Neural progenitor cell (in vitro differentiated cells): ENCODE measurements at regions not wholly inside any gene's neighbourhood (a gene's known extent, or its start where the extent isn't known, plus 50 kb on each side); places are given as distances from the start of the nearest gene placed in this dataset.

Experiments used
- DNase-seq: peaks from one replicate; pipeline ENCODE4 v3.0.0-alpha.2; 2016; ENCODE audit warnings: low spot score
- H2AFZ ChIP-seq: fragments of 200-600 bp; sonication (generic); replicated peaks from 2 replicates; pipeline ENCODE4 v1.6.1; 2016; ENCODE audit warnings: antibody characterized with exemption
- H3F3A ChIP-seq: fragments of 200-600 bp; sonication (generic); 2 replicates; pipeline ENCODE4 v1.6.1; 2016; ENCODE audit warnings: antibody characterized with exemption, low read depth
- H3K27ac ChIP-seq: fragments of 200-600 bp; sonication (generic); 2 replicates; pipeline ENCODE4 v1.5.1; 2016; ENCODE audit warnings: mild to moderate bottlenecking
- H3K27me3 ChIP-seq: fragments of 200-600 bp; sonication (generic); 2 replicates; pipeline ENCODE4 v1.6.1; 2016; ENCODE audit warnings: mild to moderate bottlenecking, moderate library complexity
- H3K36me3 ChIP-seq: fragments of 200-600 bp; sonication (generic); 2 replicates; pipeline ENCODE4 v1.5.1; 2016
- H3K4me1 ChIP-seq: fragments of 200-600 bp; sonication (generic); 2 replicates; pipeline ENCODE4 v1.6.1; 2016; ENCODE audit warnings: mixed run types
- H3K4me2 ChIP-seq: fragments of 200-600 bp; sonication (generic); 2 replicates; pipeline ENCODE4 v1.6.1; 2016
- H3K4me3 ChIP-seq: fragments of 200-600 bp; sonication (generic); 2 replicates; pipeline ENCODE4 v1.5.1; 2016
- H3K79me2 ChIP-seq: fragments of 200-600 bp; sonication (generic); 2 replicates; pipeline ENCODE4 v1.6.1; 2016; ENCODE audit warnings: low read depth
- H3K9ac ChIP-seq: fragments of 200-600 bp; sonication (generic); 2 replicates; pipeline ENCODE4 v1.6.1; 2016
- H3K9me3 ChIP-seq: fragments of 200-600 bp; sonication (generic); 2 replicates; pipeline ENCODE4 v1.5.1; 2016; ENCODE audit warnings: low read depth
- H4K20me1 ChIP-seq: fragments of 200-600 bp; sonication (generic); 2 replicates; pipeline ENCODE4 v1.6.1; 2016; ENCODE audit warnings: low read depth
- H3K27ac Mint-ChIP-seq: 3 replicates; pipeline ENCODE4 v1.8.0; 2021; ENCODE audit warnings: mixed read lengths
- H3K27me3 Mint-ChIP-seq: 2 replicates; pipeline ENCODE4 v1.8.0; 2022; ENCODE audit warnings: low read depth, mild to moderate bottlenecking, inconsistent platforms, moderate library complexity, mixed read lengths; ENCODE audit not compliant: insufficient read depth
- H3K36me3 Mint-ChIP-seq: 3 replicates; pipeline ENCODE4 v1.8.0; 2021; ENCODE audit warnings: mixed read lengths
- H3K4me1 Mint-ChIP-seq: 3 replicates; pipeline ENCODE4 v1.8.0; 2021; ENCODE audit warnings: mixed read lengths
- H3K4me3 Mint-ChIP-seq: 3 replicates; pipeline ENCODE4 v1.8.0; 2021; ENCODE audit warnings: mild to moderate bottlenecking, moderate library complexity, mixed read lengths
- H3K9me3 Mint-ChIP-seq: 3 replicates; pipeline ENCODE4 v1.8.0; 2020; ENCODE audit warnings: mixed read lengths
- EZH2 ChIP-seq: fragments of 200-600 bp; sonication (generic); IDR thresholded peaks from 2 replicates; pipeline ENCODE4 v1.6.1; 2017; ENCODE audit warnings: antibody characterized with exemption, mild to moderate bottlenecking, moderate library complexity
- EZH2phosphoT487 ChIP-seq: fragments of 200-600 bp; sonication (generic); IDR thresholded peaks from 2 replicates; pipeline ENCODE4 v1.6.1; 2017; ENCODE audit warnings: antibody characterized with exemption
- TF ChIP-seq, protein P1 (sequence below): fragments of 200-600 bp; sonication (generic); IDR thresholded peaks from 2 replicates; pipeline ENCODE4 v1.5.1; 2017; ENCODE audit warnings: antibody characterized with exemption, mild to moderate bottlenecking

- H3K9ac ChIP-seq: no peak overlapping the region
- no peak overlapping the region for H3K4me2 ChIP-seq
- H3K9me3 ChIP-seq: no peaks in the 10 kb centered on the region
- H3F3A ChIP-seq: peaks cover 26% of the 10 kb centered on the region
- Mint-ChIP-seq H3K4me3 (no peak overlapping the region), H3K27ac (no peak overlapping the region), H3K36me3 (peaks cover 9% of the 10 kb centered on the region), H3K4me1 (peaks cover 14% of the 10 kb centered on the region), H3K9me3 (peaks cover 23% of the 10 kb centered on the region), H3K27me3 (peaks cover 3% of the 10 kb centered on the region)
- H3K27ac ChIP-seq: peak overlapping the region; percentile 93
- H3K4me1 ChIP-seq: peaks cover 27% of the 10 kb centered on the region
- H4K20me1 ChIP-seq: no peaks in the 10 kb centered on the region
- no peak for DNase-seq
- no peak overlapping the region for H2AFZ ChIP-seq
- H3K36me3 ChIP-seq: no peaks in the 10 kb centered on the region
- no peak for TF ChIP-seq EZH2
- TF ChIP-seq, protein P1, sequence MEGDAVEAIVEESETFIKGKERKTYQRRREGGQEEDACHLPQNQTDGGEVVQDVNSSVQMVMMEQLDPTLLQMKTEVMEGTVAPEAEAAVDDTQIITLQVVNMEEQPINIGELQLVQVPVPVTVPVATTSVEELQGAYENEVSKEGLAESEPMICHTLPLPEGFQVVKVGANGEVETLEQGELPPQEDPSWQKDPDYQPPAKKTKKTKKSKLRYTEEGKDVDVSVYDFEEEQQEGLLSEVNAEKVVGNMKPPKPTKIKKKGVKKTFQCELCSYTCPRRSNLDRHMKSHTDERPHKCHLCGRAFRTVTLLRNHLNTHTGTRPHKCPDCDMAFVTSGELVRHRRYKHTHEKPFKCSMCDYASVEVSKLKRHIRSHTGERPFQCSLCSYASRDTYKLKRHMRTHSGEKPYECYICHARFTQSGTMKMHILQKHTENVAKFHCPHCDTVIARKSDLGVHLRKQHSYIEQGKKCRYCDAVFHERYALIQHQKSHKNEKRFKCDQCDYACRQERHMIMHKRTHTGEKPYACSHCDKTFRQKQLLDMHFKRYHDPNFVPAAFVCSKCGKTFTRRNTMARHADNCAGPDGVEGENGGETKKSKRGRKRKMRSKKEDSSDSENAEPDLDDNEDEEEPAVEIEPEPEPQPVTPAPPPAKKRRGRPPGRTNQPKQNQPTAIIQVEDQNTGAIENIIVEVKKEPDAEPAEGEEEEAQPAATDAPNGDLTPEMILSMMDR: no peak
- TF ChIP-seq EZH2phosphoT487: no peak
- no peaks in the 10 kb centered on the region for H3K79me2 ChIP-seq
- no peaks in the 10 kb centered on the region for H3K27me3 ChIP-seq
- no peak overlapping the region for H3K4me3 ChIP-seq
These were observed 176.2 kb upstream of the ZC3H15 start for GRCh38 chr2:186309901-186310300.

DNA sequence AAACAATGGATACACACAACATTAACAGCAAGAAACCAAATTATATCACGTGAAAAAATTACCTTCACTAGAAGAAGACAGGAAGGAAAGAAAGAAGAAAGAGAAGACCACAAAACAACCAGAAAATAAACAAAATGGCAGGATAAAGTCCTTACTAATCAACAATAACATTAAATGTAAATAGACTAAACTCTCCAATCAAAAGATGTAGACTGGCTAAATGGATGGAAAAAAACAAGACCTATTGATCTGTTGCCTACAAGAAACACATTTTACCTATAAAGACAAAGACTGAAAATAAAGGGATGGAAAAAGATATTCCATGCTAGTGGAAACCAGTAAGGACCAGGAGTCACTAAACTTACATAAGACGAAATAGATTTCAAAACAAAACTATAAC is 167.0 kb upstream of the ZC3H15 start:
- Mint-ChIP-seq H3K36me3 (no peaks in the 10 kb centered on the region), H3K27me3 (no peaks in the 10 kb centered on the region), H3K4me1 (no peaks in the 10 kb centered on the region), H3K27ac (no peak overlapping the region), H3K9me3 (peaks cover 31% of the 10 kb centered on the region), H3K4me3 (no peak overlapping the region)
- Histone ChIP-seq H3K9me3 (no peaks in the 10 kb centered on the region), H3K27ac (no peak overlapping the region), H3K36me3 (no peaks in the 10 kb centered on the region), H3K9ac (no peak overlapping the region), H4K20me1 (no peaks in the 10 kb centered on the region), H3F3A (no peaks in the 10 kb centered on the region), H3K4me2 (no peak overlapping the region), H2AFZ (no peak overlapping the region), H3K79me2 (no peaks in the 10 kb centered on the region), H3K4me3 (no peak overlapping the region), H3K27me3 (no peaks in the 10 kb centered on the region), H3K4me1 (no peaks in the 10 kb centered on the region)
- DNase-seq: no peak
- no peak for TF ChIP-seq EZH2phosphoT487
- no peak for TF ChIP-seq EZH2
- TF ChIP-seq, protein P1: no peak

DNA sequence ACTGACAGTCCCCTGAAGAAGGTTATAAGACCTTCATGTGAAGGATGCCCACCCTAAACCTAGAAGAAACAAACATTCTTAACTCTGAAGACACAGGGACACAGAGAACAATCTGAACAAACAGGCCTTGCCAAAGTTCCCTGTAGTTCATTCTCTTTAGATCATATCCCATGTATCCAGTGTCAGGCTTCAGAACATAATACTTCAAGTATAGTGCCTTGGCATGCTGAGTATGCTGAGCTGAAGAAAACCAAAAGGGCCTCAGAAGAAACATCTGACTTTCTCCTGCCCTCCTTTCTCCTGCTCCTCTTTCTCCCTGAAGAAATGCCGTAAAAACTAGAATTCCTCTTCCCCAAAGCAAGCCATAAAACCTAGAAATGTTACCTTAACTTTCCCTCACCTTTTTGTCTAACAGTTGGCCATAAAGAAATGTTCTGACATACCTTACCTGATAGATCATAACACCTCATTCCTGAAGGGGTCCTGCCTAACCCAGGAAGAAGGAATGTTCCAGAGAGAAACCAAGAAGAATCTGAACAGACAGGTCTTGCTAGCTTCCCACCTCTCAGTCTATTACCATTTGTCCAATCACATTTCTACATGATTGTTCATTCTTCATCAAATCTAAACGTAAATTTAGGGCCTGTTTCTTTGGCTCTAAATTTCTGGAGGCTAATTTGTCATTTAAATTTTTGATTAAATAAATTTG is 160.1 kb upstream of the ZC3H15 start:
- TF ChIP-seq EZH2 (no peak), EZH2phosphoT487 (no peak)
- TF ChIP-seq, protein P1: no peak
- Histone ChIP-seq H3K27me3 (no peaks in the 10 kb centered on the region), H3K9me3 (no peaks in the 10 kb centered on the region), H3F3A (no peaks in the 10 kb centered on the region), H3K4me3 (no peak overlapping the region), H3K36me3 (no peaks in the 10 kb centered on the region), H3K4me1 (no peaks in the 10 kb centered on the region), H3K9ac (no peak overlapping the region), H3K4me2 (no peak overlapping the region), H2AFZ (no peak overlapping the region), H4K20me1 (no peaks in the 10 kb centered on the region), H3K27ac (no peak overlapping the region), H3K79me2 (no peaks in the 10 kb centered on the region)
- no peak for DNase-seq
- Mint-ChIP-seq H3K27me3 (no peaks in the 10 kb centered on the region), H3K36me3 (no peaks in the 10 kb centered on the region), H3K4me3 (no peak overlapping the region), H3K27ac (no peak overlapping the region), H3K4me1 (peaks cover 5% of the 10 kb centered on the region), H3K9me3 (no peaks in the 10 kb centered on the region)
